Nephron (organoid): ENCODE measurements at regions not wholly inside any gene's neighbourhood (a gene's known extent, or its start where the extent isn't known, plus 50 kb on each side); places are given as distances from the start of the nearest gene placed in this dataset.

Source experiments
- H3K27ac Mint-ChIP-seq, 3 experiments: 2 replicates each; pipeline ENCODE4 v1.8.0; 2020; ENCODE audit warnings: mixed read lengths in 3 of 3, mild to moderate bottlenecking in 2 of 3, moderate library complexity in 1 of 3
- H3K27me3 Mint-ChIP-seq: 2 replicates; pipeline ENCODE4 v1.8.0; 2021; ENCODE audit warnings: low read depth, mild to moderate bottlenecking, moderate library complexity, mixed read lengths
- H3K36me3 Mint-ChIP-seq: 2 replicates; pipeline ENCODE4 v1.8.0; 2020; ENCODE audit warnings: low read depth, mixed read lengths
- H3K4me1 Mint-ChIP-seq: 2 replicates; pipeline ENCODE4 v1.8.0; 2020; ENCODE audit warnings: mixed read lengths
- H3K4me3 Mint-ChIP-seq, 3 experiments: 2 replicates each; pipeline ENCODE4 v1.8.0; 2020; ENCODE audit warnings: mild to moderate bottlenecking in 3 of 3, mixed read lengths in 3 of 3, moderate library complexity in 2 of 3
- H3K9me3 Mint-ChIP-seq: 2 replicates; pipeline ENCODE4 v1.8.0; 2020; ENCODE audit warnings: mixed read lengths
- TF ChIP-seq, protein P1 (sequence below), 3 experiments: fragments of 200-600 bp; sonication (generic); IDR thresholded peaks; one replicate each; pipeline ENCODE4 v1.5.0; 2021; ENCODE audit warnings: antibody characterized with exemption in 3 of 3; ENCODE audit not compliant: unreplicated experiment in 3 of 3

DNA sequence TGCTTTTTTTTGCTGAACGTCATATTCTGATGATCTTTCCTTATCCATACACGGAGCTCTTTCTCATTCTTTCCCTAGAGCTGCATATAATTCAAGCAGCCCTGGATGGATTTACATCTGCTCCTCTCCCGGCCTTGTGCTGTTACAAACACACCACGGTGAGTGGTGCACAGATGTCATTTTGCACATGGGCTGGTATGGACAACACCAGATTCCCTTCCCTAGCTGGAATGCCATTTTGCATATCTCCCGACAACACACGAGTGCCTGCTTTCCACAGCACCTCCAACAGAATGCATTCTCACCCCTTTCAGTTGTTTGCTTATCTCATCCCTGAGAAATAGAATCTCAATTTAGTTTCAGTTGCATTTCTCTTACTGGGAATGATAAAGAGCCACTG, 69.5 kb upstream of the AFDN start:
- Mint-ChIP-seq H3K4me3 (no peak overlapping the region), H3K4me1 (peaks cover 28% of the 10 kb centered on the region), H3K9me3 (no peaks in the 10 kb centered on the region), H3K27ac (peak overlapping the region in 2 of 3 experiments; percentile 0 to 3), H3K27me3 (peaks cover 39% of the 10 kb centered on the region), H3K36me3 (no peaks in the 10 kb centered on the region)
- TF ChIP-seq, protein P1, sequence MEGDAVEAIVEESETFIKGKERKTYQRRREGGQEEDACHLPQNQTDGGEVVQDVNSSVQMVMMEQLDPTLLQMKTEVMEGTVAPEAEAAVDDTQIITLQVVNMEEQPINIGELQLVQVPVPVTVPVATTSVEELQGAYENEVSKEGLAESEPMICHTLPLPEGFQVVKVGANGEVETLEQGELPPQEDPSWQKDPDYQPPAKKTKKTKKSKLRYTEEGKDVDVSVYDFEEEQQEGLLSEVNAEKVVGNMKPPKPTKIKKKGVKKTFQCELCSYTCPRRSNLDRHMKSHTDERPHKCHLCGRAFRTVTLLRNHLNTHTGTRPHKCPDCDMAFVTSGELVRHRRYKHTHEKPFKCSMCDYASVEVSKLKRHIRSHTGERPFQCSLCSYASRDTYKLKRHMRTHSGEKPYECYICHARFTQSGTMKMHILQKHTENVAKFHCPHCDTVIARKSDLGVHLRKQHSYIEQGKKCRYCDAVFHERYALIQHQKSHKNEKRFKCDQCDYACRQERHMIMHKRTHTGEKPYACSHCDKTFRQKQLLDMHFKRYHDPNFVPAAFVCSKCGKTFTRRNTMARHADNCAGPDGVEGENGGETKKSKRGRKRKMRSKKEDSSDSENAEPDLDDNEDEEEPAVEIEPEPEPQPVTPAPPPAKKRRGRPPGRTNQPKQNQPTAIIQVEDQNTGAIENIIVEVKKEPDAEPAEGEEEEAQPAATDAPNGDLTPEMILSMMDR (IDR thresholded peaks at IDR 0.05; ENCODE audit: unreplicated experiment in 3 of 3) = no peak

DNA sequence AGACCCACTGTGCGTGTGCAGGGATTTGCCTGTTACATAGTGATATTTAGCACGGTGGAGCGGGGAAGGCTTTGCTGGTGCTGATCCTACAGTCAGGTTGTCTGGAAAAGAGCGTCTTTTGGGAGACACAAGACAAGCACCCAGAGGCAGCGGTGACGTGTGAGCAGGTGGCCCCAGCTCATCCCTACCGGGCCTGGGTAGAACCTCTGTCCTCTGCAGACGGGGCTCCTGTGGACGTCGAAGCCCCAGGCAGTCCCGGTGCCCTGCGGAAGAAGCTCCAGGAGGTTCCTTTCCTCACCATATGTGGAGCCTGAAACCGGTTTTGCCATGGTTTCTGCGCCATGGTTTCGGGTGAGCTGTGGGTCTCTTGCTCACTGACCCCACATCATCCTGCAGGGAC, 68.9 kb upstream of the AFDN start:
- Mint-ChIP-seq H3K27ac (peak overlapping the region in 1 of 3 experiments; percentile 3), H3K4me3 (no peak overlapping the region), H3K4me1 (peaks cover 32% of the 10 kb centered on the region), H3K9me3 (no peaks in the 10 kb centered on the region), H3K27me3 (peaks cover 39% of the 10 kb centered on the region), H3K36me3 (no peaks in the 10 kb centered on the region)
- TF ChIP-seq, protein P1 (IDR thresholded peaks at IDR 0.05; ENCODE audit: unreplicated experiment in 3 of 3) = no peak

DNA sequence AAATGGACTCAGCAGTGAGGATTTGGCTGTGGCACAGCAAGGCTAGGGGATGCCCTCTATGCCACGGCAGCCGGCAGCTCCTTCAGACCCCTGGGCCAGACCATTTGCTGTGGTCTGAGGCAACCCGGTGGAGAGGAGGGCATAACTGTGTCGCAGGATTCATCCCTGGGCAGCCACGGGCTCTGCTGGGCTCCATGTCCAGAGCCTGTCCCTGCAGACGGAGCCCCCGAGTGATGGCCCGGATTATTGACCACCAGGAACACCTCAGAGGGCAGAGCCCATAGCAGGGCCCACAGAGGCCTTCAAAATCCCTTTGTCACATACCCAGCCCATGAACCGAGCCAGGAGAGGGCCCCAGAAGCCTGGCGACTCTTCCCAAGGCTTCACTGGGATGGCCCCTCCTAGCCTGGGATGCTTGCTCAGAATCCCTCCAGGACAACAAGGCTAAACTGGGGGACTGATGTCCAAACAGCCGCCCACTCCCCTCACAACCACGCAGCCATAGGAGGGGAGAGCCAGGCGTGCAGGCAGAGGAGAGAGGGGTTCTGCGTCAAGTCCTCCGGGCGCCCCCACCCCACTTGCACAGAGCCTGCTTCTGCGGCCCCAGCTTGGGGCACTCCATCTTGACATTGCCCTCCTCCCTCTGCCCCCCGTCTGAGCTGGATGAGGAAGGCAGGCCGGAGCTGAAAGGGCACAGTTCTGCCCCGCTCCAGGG, 68.2 kb upstream of the AFDN start:
- H3K9me3 Mint-ChIP-seq = no peaks in the 10 kb centered on the region
- H3K27me3 Mint-ChIP-seq = peaks cover 39% of the 10 kb centered on the region
- peaks cover 32% of the 10 kb centered on the region for H3K4me1 Mint-ChIP-seq
- H3K4me3 Mint-ChIP-seq = no peak overlapping the region
- TF ChIP-seq, protein P1 (IDR thresholded peaks at IDR 0.05; ENCODE audit: unreplicated experiment in 3 of 3) = no peak
- peak overlapping the region in 1 of 3 experiments; percentile 37 for H3K27ac Mint-ChIP-seq
- no peaks in the 10 kb centered on the region for H3K36me3 Mint-ChIP-seq

DNA sequence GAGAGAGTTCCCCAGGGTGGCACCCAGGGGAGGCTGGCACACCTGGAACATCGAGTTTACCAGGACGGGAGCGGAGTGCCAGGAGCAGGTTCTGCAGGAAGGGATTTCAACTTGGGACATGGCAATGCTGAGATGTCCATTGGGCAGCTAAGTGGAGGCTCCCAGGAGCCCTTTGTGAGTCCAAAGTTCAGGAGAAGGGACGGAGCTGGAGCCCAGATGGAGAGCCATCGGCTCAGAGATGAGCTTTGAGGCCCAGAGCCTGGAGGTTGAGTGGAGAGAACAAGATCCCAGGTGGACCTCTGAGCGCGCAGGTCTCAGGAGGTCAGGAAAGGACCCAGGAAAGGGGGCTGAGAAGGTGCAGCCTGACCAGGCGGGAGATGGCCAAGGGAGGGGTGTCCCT, 67.5 kb upstream of the AFDN start:
- Mint-ChIP-seq H3K27me3 (peaks cover 39% of the 10 kb centered on the region), H3K4me3 (no peak overlapping the region), H3K27ac (peak overlapping the region in 1 of 3 experiments; percentile 37), H3K36me3 (no peaks in the 10 kb centered on the region), H3K4me1 (peaks cover 31% of the 10 kb centered on the region), H3K9me3 (no peaks in the 10 kb centered on the region)
- TF ChIP-seq, protein P1 (IDR thresholded peaks at IDR 0.05; ENCODE audit: unreplicated experiment in 3 of 3) = no peak

DNA sequence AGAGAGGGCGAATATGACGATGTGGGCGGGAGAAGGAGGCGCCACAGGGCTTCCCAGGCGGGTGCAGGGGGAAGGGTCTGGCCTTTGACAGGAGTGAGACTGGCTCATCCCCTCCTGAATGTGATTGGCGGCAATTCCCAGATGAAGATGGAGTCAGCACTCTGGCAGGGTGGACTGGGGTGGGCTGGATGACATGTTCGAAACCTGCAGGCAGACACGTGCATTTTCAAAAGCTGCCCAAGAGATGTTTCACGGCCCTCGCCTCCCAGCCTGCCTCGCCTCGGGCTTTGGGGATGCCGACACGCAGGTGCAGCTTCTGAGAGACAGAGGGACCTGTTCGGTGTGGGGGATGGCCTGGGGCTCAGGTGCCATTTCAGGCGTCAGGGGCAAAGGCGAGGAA, 66.8 kb upstream of the AFDN start:
- H3K36me3 Mint-ChIP-seq = no peaks in the 10 kb centered on the region
- H3K4me1 Mint-ChIP-seq = peaks cover 37% of the 10 kb centered on the region
- no peaks in the 10 kb centered on the region for H3K9me3 Mint-ChIP-seq
- no peak overlapping the region for H3K27ac Mint-ChIP-seq
- TF ChIP-seq, protein P1 (IDR thresholded peaks at IDR 0.05; ENCODE audit: unreplicated experiment in 3 of 3) = no peak
- H3K4me3 Mint-ChIP-seq = no peak overlapping the region
- H3K27me3 Mint-ChIP-seq = peaks cover 34% of the 10 kb centered on the region
